Stimulated activated CD8-positive, alpha-beta memory T cell treated with anti-CD3 and anti-CD28 coated beads, Interleukin-4, amount 100 ng/mL, for 24 hours (primary cell): ENCODE measurements at regions not wholly inside any gene's neighbourhood (a gene's known extent, or its start where the extent isn't known, plus 50 kb on each side); places are given as distances from the start of the nearest gene placed in this dataset.
"Not testable (repeated sequence)": the region's sequence is repeated elsewhere in the genome, so short reads cannot be mapped to it uniquely, and the experiment has no call there.

Experiments
- DNase-seq: peaks from one replicate; pipeline ENCODE4 v3.0.0-alpha.2; 2020; ENCODE audit warnings: low read depth

DNA sequence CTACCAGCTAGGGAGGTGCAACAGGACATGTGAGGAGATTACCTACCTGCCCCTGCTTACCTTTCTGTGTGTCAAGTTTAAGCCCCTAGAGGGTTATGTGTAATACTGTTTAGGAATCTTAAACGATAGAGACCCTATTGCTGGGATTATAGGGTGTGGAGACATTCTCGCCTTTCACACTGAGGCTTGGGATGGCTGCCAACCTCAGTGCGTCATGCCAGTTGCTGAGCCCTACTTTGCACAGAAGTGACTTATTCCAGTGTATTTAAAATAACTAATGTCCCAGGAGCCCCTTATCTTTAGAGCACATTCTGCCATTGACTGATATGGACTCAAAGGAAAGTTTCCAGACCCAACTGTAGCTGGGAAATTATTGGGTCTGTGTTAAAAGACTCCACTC, 76.6 kb upstream of the XPA start:
- DNase-seq = no peak

DNA sequence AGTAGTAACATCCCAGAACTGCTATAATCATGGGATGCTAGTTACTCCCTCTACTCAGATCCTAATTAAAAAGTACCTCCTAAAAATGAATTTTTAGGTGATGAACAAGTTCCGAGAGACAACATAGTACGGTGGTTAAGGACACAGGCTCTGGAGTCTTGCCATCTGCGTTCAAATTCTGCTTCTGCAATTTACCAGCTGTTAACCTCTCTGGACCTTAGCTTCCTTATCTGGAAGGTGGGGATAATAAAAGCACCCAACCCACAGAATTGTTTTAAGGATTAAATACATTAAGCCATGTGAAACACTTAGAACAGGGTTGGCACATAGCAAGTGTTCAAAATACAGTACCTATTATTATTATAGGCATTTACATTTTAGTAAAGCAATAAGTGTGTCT, 77.5 kb upstream of the XPA start:
- no peak for DNase-seq

DNA sequence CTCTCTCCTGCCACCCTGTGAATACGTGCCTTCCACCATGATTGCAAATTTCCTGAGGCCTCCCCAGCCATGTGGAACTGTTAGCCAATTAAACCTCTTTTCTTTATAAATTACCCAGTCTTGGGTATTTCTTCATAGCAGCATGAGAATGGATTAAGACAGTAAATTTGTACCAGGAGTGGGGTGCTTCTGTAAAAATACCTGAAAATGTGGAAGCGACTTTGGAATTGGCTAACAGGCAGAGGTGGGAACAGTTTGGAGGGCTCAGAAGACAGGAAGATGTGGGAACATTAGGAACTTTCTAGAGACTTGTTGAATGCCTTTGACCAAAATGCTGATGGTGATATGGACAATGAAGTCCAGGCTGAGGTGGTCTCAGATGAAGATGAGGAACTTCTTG, 74.3 kb upstream of the FOXE1 start:
- DNase-seq = not testable (repeated sequence)

DNA sequence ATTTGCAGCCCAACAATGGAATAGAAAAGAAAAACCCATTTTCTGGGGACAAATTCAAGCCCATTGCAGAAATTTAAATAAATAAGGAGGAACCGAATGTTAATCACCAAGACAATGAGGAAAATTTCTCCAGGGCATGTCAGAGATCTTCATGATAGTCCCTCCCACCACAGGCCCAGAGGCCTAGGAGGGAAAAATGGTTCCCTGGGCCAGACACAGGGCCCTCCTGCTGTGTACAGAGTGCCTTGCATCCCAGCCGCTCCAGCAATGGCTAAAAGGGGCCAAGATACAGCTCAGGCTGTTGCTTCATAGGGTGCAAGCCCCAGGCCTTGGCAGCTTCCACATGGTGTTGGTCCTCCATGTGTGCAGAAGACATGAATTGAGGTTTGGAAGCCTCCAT, 73.4 kb upstream of the FOXE1 start:
- no peak for DNase-seq

DNA sequence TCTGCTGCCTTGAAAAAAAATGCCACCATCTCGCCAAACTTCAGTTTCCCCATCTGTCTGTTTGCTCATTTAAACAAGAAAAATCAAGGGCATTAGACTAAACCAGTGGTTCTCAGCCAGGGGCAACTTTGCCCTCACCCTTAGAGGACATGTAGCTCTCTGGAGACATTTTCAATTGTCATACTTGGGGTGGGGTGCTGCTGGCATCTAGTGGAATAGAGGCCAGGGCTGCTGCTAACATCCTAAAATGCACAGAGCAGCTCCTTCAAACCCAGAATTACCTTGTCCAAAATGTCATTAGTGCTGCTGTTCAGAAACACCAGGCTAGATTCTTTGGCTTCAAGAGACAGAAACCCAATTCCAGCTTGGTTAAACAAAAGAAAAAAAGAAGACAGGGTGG, 71.1 kb upstream of the FOXE1 start:
- DNase-seq = no peak

DNA sequence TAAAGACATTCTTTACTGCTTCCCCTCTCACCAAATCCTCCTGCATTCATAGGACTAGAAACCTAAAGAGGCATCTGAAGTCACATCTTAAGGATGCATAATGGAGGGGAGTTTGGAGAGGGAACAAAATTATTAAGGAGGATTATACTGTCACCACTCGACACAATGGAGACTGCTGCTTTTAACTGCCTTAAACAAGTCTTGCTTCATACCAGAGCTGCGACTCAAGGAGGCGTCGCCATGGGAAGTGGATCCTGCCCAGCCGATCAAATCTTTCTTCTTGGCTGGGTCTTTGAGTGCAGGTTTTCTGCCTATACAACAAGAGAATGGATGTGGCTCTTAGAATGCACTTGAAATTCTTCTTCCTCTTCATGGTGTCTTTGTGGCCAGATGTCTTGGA, 66.7 kb upstream of the FOXE1 start:
- no peak for DNase-seq

DNA sequence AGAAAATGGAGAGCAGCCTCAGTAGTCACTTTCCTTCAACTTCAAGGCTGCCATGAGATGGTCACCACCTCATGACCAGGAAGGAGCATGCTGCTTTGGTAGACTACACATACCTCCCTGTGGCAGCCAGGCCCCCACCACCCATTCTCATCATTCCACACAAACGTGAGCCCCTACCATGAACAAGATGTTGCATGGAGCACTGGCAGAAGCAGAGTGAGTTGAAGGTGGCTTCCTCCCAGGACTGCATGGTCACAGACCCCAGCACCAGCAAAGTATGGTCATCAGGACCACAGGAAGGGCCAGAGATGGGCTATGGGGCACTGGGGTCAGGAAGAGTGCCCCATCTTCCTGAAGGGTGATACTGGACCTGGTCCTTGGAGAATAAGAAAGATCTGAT, 65.5 kb upstream of the FOXE1 start:
- no peak for DNase-seq

DNA sequence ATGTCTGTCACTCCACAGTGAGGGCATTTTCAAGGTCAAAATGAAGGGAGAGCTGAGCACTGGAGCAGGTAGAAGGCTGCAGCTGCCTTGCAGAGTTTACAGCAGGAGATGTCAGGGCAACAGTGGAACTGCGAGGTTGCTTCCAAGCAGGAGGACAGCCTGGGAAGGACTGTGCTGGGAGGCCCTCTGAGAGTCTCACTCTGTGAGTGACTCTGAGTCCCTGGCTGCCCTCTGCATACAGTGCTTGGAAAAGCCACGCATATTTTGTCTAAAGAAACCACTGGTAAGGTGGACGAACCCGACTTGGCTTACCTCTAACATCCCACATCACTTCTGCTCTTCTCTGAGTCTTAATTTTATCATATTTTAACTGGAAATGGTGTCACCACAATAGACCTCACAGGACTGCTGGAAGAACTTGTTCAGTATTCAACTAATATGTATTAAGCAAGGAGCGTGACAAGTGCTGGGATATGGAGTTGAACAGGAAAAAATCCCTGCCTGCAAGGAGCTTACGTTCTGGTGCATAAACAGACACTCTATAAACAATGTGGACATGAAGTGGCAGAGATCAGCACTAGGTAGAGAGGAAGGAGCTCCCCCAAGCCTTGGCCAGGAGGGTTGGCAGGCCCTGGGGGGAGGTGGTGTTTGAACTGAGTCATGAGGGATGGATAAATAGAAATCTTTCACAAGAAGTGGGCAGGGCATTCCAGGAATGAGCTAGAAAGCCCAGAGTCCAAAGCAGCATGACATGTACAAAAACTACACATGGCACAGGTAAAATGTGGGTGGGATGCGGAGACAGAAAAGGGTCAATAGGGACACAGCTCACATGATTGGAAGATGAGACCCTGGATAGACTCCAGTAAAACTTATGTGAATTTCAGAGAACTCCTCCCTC, 64.0 kb upstream of the FOXE1 start:
- no peak for DNase-seq

DNA sequence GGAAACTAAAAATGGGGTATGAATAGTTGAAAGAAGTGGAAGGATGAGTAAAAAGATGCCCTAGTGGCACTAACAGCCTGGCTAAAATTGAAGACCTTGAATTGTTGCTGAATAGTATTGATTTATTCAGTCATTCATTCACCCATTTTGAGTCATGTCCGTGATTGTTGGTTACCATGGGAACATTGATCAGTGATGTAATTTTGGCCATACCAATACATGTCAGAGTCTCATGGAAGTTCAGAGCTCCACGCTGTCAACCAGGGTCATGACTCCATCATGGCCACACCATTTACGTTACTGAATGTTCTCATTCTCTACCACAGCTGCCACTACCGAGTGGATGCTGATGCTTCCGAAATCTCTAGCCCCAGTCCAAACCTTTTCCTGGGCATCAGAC, 62.5 kb upstream of the FOXE1 start:
- DNase-seq = no peak

DNA sequence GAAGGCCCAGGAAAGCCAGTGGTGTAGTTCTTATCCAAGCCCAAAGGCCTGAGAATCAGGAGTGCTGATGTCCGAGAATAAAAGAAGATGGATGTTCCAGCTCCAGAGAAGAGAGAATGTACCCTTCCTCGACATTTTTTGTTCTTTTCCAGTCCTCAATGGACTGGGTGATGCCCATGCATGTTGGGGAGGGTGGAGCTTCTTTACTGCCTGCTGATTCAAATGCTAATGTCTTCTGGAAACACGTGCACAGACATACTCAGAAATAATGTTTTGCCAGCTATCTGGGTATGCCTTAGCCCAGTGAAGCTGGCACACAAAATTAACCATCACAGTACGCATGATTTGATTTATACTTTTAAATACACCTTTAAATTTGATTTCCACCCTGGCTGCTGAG, 61.5 kb upstream of the FOXE1 start:
- DNase-seq = no peak

DNA sequence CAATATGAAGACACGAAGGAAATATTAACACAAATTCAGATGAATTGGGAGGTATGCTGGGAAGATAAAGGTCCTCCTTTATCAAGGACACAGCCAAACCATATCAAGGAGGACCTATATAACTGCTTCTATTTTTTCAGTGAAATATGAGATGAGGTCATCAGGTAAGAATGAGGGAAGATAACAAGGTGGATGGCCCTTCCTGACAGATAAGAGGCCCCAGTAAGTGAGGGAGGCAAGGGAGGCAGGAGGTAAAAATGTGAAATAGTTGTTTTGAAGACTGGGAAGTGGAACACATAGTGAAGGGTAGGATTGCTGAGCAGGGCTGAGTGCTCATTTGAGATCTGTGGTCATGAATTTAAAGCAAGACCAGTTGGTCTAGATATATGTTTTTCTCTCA, 60.0 kb upstream of the FOXE1 start:
- DNase-seq = no peak

DNA sequence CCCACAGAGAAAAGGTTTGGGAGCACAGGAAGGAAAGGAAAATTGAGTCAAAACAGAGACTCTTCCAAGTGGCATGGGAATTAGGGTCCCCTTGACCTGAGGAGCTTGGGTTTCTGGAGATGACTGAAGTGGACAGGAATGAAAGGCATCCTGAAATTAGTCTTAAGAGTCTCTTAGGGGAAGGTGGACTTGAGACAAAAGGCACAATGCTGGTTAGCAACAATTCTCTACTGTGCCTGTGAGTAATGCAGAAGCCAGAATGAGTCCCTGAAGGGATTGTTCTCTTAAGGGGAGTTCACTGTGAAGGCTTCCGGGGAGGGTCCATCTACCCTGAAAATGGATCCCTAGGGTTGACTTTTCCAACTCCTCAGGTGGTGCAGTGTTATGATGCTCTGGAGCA, 58.4 kb upstream of the FOXE1 start:
- DNase-seq = no peak

DNA sequence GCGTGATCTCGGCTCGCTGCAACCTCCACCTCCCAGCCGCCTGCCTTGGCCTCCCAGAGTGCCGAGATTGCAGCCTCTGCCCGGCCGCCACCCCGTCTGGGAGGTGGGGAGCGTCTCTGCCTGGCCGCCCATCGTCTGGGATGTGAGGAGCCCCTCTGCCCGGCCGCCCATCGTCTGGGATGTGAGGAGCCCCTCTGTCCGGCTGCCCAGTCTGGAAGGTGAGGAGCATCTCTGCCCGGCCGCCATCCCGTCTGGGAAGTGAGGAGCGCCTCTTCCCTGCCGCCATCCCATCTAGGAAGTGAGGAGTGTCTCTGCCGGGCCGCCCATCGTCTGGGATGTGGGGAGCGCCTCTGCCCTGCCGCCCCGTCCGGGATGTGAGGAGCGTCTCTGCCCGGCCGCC, 56.9 kb upstream of the FOXE1 start:
- DNase-seq = not testable (repeated sequence)

DNA sequence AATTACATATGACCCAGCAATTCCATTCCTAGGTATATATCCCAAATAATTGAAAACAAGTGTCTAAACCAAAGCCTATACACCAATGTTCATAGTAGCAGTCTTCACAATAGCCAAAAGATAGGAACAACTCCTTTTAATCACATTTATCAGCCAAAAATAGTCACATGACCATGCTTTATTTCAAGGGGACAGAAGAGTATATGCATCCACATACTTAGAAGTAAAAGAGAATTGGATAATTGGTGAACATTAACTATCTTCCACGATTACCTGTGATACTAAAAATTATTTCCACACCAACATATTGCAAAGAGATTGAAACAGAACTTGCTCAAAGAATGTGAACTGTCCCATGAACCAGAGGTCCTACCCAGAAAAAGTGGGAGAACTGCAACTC, 51.8 kb upstream of the FOXE1 start:
- DNase-seq = no peak

DNA sequence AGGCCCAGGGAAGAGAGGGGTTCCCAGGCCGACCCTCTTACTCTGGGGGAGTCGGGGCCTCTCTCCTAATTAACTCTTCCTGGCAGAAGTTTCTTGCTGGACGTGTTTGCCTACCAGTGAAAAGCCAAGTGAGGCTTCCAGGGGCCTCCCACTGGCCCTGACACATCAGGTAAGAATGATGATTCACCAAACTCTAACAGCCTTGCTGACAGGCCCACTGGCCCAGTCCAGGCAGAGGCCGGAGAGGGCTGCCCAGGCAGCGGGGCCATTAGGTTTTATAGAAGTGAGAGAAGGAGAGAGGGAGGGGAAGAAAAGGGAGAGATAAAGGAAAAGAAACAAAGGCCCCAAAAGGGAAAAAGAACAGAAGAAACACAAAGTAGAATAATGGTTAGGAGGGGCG, 50.8 kb upstream of the FOXE1 start:
- DNase-seq = no peak

DNA sequence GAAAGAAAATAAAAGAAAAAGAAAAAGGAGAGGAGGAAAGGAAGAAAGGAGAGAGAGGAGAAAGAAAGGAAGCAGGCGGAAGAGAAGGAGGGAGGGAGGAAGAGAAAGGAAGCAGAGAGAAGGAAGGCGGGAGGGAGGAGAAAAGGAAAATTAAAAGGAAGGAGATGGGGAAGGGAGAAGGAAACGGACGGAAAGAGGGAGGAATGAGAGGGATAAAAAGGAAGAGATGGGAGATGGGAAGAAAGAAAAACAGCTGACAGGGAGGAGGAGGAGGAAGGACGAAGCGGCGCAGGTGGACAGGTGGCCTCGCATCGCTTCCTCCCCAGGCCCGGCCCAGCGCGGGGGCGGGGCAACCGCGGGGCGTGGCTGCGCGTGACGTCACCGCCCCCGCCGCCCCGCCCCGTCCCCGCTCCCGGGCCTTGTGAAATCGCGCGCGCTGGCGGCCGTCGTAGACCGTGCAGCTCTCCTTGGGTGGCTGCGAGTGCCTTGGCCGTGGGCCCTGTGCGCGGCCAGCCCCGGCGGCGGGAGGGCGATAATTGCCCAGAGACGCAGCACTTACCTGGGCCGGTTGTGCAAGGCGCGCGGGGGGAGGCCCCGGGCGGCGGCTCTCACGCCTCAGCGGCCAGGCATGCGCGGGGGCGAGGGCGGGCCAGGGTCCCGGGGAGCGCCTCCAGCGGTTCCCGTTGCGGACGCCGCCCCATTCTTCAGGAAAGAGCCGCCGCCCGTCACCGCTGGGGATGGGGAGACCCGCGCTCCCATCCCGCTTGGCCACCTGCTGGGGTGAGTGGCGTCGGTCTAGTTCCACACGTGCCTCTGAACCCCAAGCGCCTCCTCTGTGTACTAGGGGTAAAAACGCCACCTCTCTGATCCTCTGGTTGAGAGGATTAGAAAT, 49.6 kb upstream of the FOXE1 start:
- peak; percentile 58 for DNase-seq
